GM10248 (cell line): ENCODE measurements at regions not wholly inside any gene's neighbourhood (a gene's known extent, or its start where the extent isn't known, plus 50 kb on each side); places are given as distances from the start of the nearest gene placed in this dataset.

Source experiments
- CTCF ChIA-PET: fragments of 300-600 bp; sonication (Branson Sonifier 250); formaldehyde crosslinking; extraction: SDS; loops from one replicate; lab custom pipeline; 2021; ENCODE audit warnings: antibody characterized with exemption; lab: Yijun Ruan, JAX
- POLR2A ChIA-PET: fragments of 350-650 bp; sonication (Branson Sonifier 250); formaldehyde crosslinking; extraction: SDS; loops from one replicate; lab custom pipeline; 2020; ENCODE audit warnings: antibody characterized with exemption; lab: Yijun Ruan, JAX
- DNase-seq: peaks from one replicate; pipeline ENCODE4 v3.0.0; 2012; ENCODE audit errors: extremely low spot score
- CTCF ChIP-seq: IDR thresholded peaks from 2 replicates; pipeline ENCODE4 v1.5.1; 2012; ENCODE audit warnings: mild to moderate bottlenecking, low read depth; ENCODE audit errors: extremely low read depth, missing control alignments, control extremely low read depth

DNA sequence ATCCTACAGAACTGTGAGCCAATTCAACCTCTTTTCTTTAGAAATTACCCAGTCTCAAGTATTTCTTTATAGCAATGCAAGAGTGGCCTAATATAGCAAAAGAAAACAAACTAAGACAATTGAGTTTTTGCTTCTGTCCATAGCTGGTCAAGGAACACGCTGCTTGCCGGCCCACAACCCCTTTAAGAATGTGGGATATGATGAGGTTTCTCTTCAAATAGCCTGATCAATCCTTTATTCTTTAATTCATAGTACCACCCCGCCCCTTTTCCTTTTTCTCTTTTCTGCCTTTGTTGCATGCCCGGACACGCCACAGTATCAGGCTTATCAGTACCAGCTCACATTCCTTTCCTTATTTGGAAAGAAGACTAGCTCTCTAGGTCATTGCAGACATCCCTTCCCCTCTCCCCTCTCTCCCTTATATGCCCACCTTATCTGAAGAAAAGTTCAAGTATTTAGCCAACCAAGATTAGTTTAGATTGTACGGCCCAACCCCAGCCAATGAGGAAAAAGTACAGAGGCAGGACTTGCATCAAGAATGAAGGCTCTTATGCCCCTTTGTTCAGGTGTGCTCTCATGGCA lies 404.5 kb downstream of the OCA2 start:
- DNase-seq, result no peak
- POLR2A ChIA-PET, result no interaction called here
- no peak for TF ChIP-seq CTCF
- CTCF ChIA-PET, result no interaction called here

DNA sequence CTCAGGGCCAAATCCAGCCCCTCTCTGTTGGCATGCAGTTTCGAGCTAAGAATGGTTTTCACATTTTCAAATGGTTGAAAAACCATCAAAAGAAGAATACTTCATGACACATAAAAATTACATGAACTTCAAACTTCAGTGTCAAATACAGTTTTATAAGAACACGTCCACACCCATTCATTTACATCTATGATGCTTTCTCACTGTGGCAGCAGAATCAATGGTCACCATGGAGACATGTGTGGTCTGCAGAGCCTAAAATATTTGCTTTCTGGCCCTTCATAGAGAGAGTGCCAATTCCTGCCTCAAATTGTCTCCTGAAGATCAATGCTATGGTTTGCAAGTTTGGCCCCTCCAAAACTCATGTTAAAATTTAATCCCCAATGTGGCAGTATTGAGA lies 405.8 kb downstream of the OCA2 start:
- CTCF ChIA-PET, result no interaction called here
- no peak for DNase-seq
- POLR2A ChIA-PET, result no interaction called here
- no peak for TF ChIP-seq CTCF

- ChIA-PET POLR2A (no interaction called here), CTCF (no interaction called here)
- no peak for TF ChIP-seq CTCF
- no peak for DNase-seq
Observed at GRCh38 chr15:27692438-27692837, 406.7 kb downstream of the OCA2 start.

GRCh38 chr15:27690290-27690689 lies 408.8 kb downstream of the OCA2 start:
- no peak for TF ChIP-seq CTCF
- DNase-seq, result no peak
- CTCF ChIA-PET, result no interaction called here
- POLR2A ChIA-PET, result no interaction called here

GRCh38 chr15:27686971-27687370 lies 412.1 kb downstream of the OCA2 start:
- no peak for TF ChIP-seq CTCF
- ChIA-PET POLR2A (no interaction called here), CTCF (no interaction called here)
- DNase-seq, result no peak

GRCh38 chr15:27686369-27686768 lies 412.7 kb downstream of the OCA2 start:
- no peak for TF ChIP-seq CTCF
- ChIA-PET POLR2A (no interaction called here), CTCF (no interaction called here)
- no peak for DNase-seq
